ENCODE measurements at regions not wholly inside any gene's neighbourhood (a gene's known extent, or its start where the extent isn't known, plus 50 kb on each side); places are given as distances from the start of the nearest gene placed in this dataset.

DNA sequence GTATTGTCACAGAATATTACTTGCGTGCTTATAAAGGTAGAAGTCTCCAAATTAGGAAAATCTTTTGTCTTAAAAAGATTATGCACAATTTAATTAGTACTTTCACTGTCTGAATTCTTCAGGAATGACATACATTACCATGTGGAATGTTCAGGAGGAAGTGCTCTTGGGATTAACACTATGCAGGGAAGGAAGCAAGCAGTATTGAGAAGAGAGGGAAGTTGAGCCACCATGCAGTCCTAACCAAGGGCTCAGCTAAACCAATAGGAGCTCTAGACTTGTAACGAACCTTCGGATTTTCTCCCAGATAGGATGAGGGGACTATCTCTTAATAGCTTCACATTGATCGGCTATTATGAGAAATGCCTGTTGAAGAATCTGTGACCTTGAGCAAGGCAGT is 918.4 kb upstream of the MANEA start:
- no peak for DNase-seq
- WGBS (ENCODE audit: insufficient coverage, low coverage, low lambda C conversion rate, missing lambda C conversion rate), result 48% methylated on average over 4 of the region's 4 CpGs
- Histone ChIP-seq H3K4me3 (no peak overlapping the region), H3K9me3 (no peaks in the 10 kb centered on the region), H3K27me3 (no peaks in the 10 kb centered on the region), H3K27ac (no peak overlapping the region), H3K36me3 (no peaks in the 10 kb centered on the region), H3K4me1 (no peaks in the 10 kb centered on the region)
- intact Hi-C loops (cut with DNase I), result no loop called here
- TF ChIP-seq, protein P1, sequence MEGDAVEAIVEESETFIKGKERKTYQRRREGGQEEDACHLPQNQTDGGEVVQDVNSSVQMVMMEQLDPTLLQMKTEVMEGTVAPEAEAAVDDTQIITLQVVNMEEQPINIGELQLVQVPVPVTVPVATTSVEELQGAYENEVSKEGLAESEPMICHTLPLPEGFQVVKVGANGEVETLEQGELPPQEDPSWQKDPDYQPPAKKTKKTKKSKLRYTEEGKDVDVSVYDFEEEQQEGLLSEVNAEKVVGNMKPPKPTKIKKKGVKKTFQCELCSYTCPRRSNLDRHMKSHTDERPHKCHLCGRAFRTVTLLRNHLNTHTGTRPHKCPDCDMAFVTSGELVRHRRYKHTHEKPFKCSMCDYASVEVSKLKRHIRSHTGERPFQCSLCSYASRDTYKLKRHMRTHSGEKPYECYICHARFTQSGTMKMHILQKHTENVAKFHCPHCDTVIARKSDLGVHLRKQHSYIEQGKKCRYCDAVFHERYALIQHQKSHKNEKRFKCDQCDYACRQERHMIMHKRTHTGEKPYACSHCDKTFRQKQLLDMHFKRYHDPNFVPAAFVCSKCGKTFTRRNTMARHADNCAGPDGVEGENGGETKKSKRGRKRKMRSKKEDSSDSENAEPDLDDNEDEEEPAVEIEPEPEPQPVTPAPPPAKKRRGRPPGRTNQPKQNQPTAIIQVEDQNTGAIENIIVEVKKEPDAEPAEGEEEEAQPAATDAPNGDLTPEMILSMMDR (IDR thresholded peaks at IDR 0.05), result no peak
- TF ChIP-seq POLR2A (IDR thresholded peaks at IDR 0.05), result no peak
- no peak for ATAC-seq

DNA sequence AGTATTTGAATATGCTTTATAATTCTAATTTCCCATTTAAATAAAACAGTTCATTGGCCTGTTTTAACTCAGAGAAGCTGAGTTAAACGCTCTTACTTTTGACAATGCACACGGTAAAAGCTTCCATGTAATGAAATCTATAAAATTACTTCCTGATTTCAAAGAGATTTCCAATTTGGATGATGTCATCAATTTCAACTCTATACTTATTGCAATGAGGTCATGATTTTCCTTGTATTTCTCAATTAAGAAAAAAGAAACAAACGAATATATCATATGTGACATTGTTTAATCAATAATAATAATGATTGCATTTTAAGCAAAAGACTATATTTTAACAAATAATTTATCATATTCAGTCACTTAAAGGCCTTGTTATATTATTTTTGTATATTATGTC is 926.1 kb upstream of the MANEA start:
- ATAC-seq, result no peak
- intact Hi-C loops (cut with DNase I), result no loop called here

DNA sequence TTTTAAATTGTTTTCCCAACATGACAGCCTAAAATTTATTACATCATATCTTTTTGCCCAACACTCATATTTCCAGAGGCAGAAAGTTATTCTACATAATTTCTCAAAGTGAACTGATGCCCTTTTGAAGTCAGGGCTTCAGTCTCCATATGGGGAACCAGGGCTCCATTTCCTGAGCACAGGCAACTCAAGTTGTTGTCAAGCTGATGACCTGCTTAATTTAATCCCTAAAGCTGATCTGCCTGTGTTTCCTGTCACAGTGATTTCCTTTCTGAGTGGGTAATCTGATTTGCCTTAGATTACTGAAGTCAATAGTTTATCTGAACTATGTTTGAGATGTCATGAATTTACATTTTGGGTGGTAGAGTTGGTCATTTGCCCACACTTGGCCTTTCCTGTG is 932.1 kb upstream of the MANEA start:
- no peaks in the 10 kb centered on the region for H3K4me1 ChIP-seq
- H3K27me3 ChIP-seq, result no peaks in the 10 kb centered on the region
- no peak for ATAC-seq
- DNase-seq, result no peak
- no peak overlapping the region for H3K4me3 ChIP-seq
- TF ChIP-seq, protein P1 (IDR thresholded peaks at IDR 0.05), result no peak
- TF ChIP-seq POLR2A (IDR thresholded peaks at IDR 0.05), result no peak
- H3K36me3 ChIP-seq, result no peaks in the 10 kb centered on the region
- H3K9me3 ChIP-seq, result no peaks in the 10 kb centered on the region
- intact Hi-C loops (cut with DNase I), result no loop called here
- H3K27ac ChIP-seq, result no peak overlapping the region

More for the DNA sequence above, 926.1 kb upstream of the MANEA start:
- 59% methylated on average over 3 of the region's 3 CpGs for WGBS (ENCODE audit: insufficient coverage, low coverage, low lambda C conversion rate, missing lambda C conversion rate)
- H3K36me3 ChIP-seq, result no peaks in the 10 kb centered on the region
- H3K9me3 ChIP-seq, result no peaks in the 10 kb centered on the region
- DNase-seq, result no peak
- no peaks in the 10 kb centered on the region for H3K4me1 ChIP-seq
- no peak for TF ChIP-seq POLR2A (IDR thresholded peaks at IDR 0.05)
- TF ChIP-seq, protein P1 (IDR thresholded peaks at IDR 0.05), result no peak
- H3K4me3 ChIP-seq, result no peak overlapping the region
- H3K27ac ChIP-seq, result no peak overlapping the region
- no peaks in the 10 kb centered on the region for H3K27me3 ChIP-seq

DNA sequence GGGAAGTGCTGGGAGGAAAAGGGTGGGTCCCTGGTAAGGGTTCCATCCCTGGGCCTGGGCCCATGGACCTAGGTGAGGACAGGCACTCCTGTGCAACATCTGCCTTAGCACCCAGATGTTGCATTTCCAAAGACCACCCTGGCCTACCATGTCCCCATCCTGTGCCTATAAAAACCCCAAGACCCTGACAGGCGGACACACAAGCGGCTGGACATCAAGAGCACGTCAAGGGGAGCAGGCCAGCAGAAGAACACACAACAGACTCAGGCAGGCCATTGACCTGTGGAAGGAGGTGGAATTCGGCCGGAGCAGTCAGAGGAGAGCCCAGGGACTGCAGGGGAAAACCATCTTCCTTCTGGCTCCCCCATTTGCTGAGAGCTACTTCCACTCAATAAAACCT is 937.8 kb upstream of the MANEA start:
- no peaks in the 10 kb centered on the region for H3K9me3 ChIP-seq
- 74% methylated on average over 3 of the region's 5 CpGs for WGBS (ENCODE audit: insufficient coverage, low coverage, low lambda C conversion rate, missing lambda C conversion rate)
- no peaks in the 10 kb centered on the region for H3K36me3 ChIP-seq
- H3K4me3 ChIP-seq, result no peak overlapping the region
- TF ChIP-seq, protein P1 (IDR thresholded peaks at IDR 0.05), result no peak
- TF ChIP-seq POLR2A (IDR thresholded peaks at IDR 0.05), result no peak
- no peak for ATAC-seq
- DNase-seq, result no peak
- intact Hi-C loops (cut with DNase I), result no loop called here
- no peaks in the 10 kb centered on the region for H3K27me3 ChIP-seq
- no peak overlapping the region for H3K27ac ChIP-seq
- H3K4me1 ChIP-seq, result no peaks in the 10 kb centered on the region

DNA sequence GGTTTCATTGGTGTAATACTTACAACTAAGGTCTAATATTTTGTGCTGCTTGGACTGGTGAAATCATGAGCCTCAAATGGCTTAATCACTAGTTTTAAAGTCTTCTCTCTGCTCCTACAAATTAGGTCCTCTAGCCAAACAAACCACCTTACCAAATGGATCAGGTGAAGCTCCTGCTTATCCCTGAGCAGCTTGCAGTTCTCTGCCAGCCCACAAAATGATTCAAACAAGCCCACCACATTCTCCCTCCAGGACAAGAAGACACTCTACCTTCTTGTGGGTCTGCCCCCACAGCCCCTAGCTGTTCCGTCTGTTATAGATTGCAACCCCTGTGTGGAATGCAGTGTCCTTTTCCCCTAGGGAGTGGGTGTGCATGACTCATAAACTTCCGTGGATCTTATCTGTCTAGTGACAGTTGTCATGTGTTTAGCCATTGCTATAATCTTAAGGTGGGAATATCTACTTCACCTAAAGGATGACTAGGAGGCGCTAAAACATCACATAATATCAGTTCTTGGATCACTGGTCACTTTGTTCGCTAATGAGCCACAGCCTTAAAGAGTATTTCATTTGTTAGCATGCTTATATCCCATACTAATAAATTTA is 940.5 kb upstream of the MANEA start:
- WGBS (ENCODE audit: insufficient coverage, low coverage, low lambda C conversion rate, missing lambda C conversion rate), result 17% methylated on average over 4 of the region's 4 CpGs
- no peak for DNase-seq
- Histone ChIP-seq H3K27ac (no peak overlapping the region), H3K36me3 (no peaks in the 10 kb centered on the region), H3K4me1 (no peaks in the 10 kb centered on the region), H3K4me3 (no peak overlapping the region), H3K27me3 (no peaks in the 10 kb centered on the region), H3K9me3 (no peaks in the 10 kb centered on the region)
- peak; percentile 24 to 67 (median 38) for ATAC-seq
- intact Hi-C loops (cut with DNase I), result no loop called here
- TF ChIP-seq, protein P1 (IDR thresholded peaks at IDR 0.05), result peak in 2 of 4 donors; percentile 20 to 25
- no peak for TF ChIP-seq POLR2A (IDR thresholded peaks at IDR 0.05)

Data from right lobe of liver (tissue), 6 donors.